ENCODE measurements at regions not wholly inside any gene's neighbourhood (a gene's known extent, or its start where the extent isn't known, plus 50 kb on each side); places are given as distances from the start of the nearest gene placed in this dataset.
"Not testable (repeated sequence)": the region's sequence is repeated elsewhere in the genome, so short reads cannot be mapped to it uniquely, and the experiment has no call there.

DNA sequence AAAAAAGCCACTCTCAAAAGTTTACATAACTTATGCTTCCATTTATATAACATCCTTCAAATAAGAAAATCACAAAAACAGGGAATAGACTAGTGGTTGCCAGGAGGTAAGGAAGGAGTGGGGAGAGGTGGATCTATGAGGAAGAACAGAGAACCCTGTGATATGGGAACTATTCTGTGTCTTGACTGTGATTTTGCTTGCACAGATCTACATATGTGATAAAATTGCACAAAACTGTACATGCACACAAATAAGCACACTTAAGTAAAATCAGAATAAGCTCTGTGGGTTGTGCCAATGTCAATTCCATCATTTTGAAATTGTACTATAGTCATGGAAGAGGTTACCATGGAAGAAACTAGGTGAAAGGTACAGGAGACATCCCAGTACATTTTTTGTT is 121.6 kb upstream of the SGCG start:
- in situ Hi-C loops (cut with HindIII; ENCODE audit: low pct_unique_long_range_greater_than_20kb, low sequenced_read_pairs): no loop called here
- DNase-seq (ENCODE audit: low read depth): no peak

DNA sequence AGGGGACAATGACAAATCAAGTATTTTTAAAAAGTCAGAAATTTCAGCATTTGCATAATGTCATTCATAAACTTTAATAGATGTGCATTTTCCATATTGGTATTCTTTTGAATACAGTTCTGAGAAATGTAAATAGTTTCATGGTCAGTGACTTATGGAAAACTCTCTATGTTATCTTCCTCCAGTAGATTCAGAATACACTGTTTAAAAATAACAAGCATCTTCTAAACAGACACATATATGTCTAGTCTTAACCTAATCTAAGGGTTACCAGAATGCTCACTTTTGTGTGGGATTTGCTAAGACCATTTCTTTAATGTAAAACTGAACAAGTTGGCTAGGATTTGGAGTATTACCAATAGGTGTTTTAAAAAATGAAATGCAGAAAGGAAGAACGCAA is 119.8 kb upstream of the SGCG start:
- no peak for DNase-seq (ENCODE audit: low read depth)
- in situ Hi-C loops (cut with HindIII; ENCODE audit: low pct_unique_long_range_greater_than_20kb, low sequenced_read_pairs): no loop called here

DNA sequence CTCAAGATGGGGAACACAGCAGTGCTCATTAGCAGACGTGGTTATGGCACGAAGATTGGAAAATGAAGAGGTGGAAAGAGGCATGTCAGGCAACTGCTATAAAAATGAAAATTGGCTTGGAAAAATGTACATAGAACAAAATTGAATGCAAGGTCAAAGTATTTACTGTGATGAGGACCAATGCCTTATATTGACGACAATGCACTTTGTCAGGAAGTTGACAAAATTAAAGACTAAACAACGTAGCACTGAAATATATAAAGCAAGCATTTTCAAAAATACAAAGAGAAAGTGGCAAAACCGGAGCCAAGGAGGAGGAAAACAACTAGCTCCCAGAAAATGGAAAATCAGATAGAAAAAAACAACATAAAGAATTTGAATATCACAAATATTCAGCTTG is 113.7 kb upstream of the SGCG start:
- DNase-seq (ENCODE audit: low read depth): no peak
- in situ Hi-C loops (cut with HindIII; ENCODE audit: low pct_unique_long_range_greater_than_20kb, low sequenced_read_pairs): no loop called here

DNA sequence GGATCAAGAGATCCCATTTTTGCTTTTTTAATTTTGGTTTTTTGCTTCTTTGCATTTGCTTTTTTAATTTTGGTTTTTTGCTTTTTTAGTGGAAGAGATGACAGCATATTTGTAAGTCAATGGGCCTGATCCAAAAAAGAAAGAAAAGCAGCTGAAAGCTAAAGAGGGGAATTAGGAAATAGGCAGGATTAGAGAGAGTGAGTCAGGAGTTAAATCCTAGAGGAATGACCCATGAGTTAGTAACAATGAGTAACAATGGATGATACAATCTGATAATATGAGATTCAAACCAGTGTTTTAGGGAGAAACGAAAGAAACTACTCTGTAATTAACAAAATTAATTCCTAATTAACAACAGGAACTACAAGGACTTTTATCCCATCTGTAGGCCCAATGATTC is 111.2 kb upstream of the SGCG start:
- in situ Hi-C loops (cut with HindIII; ENCODE audit: low pct_unique_long_range_greater_than_20kb, low sequenced_read_pairs): no loop called here
- no peak for DNase-seq (ENCODE audit: low read depth)

DNA sequence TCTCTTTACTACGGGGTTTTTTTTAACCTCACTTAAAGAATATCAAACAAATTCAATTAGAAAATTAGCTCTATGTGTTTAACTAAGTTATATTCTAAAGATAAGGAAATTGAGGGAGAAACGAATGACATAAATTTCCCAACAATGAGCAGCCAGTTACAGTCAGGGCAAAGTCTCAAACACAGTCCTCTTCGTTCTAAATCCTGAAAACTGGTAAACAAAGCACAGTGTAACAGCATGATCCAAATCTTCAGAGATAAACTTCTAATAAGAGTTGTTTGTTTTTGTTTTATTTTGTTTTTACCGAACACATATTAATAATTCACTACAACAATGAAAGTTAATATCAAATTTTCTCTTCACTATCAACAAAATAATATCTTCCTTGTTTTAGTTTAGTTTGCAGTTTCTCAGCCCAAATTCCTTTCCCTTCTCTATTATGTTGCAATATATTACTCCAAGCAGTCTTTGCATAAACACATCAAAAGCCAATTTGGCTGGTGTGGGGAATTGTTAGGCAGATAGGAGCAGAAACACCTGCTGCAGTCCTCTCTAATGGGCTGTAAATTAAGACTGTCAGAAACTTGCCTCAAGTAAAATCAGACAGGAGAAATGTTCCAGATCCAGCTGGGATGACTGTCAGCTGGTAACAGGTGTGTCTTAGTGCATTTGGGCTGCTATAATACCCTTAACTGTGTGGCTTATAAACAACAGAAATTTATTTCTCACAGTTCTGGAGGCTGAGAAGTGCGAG is 106.5 kb upstream of the SGCG start:
- DNase-seq (ENCODE audit: low read depth): no peak
- in situ Hi-C loops (cut with HindIII; ENCODE audit: low pct_unique_long_range_greater_than_20kb, low sequenced_read_pairs): no loop called here

DNA sequence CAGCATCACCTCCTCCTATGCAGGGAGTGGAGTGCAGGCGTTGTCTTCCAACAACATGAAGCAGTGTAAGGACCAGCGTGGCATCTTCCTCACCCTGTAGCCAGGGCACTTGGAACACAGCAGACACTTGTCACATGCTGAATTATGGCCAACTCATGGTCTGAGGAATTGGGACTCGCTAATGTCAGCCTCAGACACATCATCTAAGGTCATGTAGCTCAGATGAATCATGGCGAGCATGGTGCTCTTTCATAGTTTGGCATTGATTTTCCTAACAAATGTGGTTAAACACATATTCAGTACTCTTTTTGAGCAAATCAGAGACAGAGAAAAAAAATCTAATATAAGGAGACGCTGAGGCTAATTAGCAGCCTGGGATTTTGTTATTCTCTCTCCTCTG is 99.6 kb upstream of the SGCG start:
- in situ Hi-C loops (cut with HindIII; ENCODE audit: low pct_unique_long_range_greater_than_20kb, low sequenced_read_pairs): no loop called here
- DNase-seq (ENCODE audit: low read depth): no peak

DNA sequence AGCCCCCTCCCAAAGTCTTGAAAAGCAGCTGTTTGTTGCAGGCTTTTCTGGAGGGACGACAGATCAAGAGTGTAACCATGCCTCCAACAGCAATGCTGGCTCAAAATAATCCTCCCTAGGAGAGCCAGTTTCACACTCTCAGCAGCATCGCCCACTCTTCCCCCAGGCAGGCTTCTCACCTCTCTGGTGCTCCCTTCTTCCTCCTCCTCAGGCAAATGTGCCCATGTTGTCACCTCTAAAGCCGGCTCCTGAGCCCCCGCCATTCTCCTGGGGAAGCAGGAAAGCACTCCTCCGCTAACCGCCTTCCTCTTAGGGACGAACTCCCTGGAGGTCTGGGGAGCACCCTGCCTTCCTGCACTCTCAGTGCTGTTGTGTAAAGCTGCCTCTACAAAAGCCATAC is 98.9 kb upstream of the SGCG start:
- in situ Hi-C loops (cut with HindIII; ENCODE audit: low pct_unique_long_range_greater_than_20kb, low sequenced_read_pairs): no loop called here
- no peak for DNase-seq (ENCODE audit: low read depth)

DNA sequence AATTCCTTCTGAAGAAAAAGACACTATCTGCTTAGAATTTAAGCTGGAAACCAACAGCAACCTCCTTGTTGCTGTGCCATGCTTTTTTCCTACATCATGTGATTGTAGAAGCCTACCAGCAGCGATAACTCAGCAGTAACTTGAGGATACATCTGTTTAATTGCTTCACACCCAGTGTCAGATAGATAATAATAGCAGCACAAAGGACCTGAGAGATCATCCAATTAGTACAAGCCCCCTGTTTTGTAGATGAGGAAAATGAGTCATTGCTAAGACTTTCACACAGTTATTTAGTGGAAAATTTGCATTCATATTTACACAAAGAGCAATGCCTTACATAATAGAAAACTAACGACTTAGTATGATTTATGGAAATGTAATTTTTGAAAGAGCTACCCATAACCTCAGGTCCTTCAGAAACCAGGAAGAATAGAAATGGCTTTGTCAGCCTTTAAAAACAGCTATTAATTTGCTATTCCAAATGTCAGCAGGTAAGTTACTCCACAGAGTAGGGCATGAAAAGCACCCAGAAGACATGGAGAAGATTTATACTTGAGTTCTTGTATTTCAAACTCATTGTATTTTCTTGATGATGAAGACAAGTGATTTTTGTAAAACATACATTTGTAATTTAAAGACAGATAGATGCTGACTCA is 93.7 kb upstream of the SGCG start:
- no peak for DNase-seq (ENCODE audit: low read depth)
- in situ Hi-C loops (cut with HindIII; ENCODE audit: low pct_unique_long_range_greater_than_20kb, low sequenced_read_pairs): no loop called here

DNA sequence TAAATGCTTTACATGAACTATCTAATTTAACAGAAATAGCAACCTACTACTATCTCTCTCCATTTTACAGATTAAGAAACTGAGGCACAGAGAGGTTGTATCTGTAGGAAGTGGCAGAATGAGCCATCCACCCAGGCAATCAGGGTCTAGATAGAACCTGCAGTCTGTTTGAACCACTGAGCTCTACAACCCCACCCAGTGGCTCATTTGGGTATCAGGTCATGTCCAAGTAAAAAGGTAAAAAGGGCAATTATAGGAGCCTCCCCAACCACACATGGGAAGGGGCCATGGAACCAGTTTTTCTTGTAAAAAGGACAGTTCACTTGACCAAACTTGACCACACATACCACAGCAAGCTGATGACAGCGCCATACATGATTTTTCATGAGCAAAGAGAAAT is 92.9 kb upstream of the SGCG start:
- in situ Hi-C loops (cut with HindIII; ENCODE audit: low pct_unique_long_range_greater_than_20kb, low sequenced_read_pairs): no loop called here
- no peak for DNase-seq (ENCODE audit: low read depth)

DNA sequence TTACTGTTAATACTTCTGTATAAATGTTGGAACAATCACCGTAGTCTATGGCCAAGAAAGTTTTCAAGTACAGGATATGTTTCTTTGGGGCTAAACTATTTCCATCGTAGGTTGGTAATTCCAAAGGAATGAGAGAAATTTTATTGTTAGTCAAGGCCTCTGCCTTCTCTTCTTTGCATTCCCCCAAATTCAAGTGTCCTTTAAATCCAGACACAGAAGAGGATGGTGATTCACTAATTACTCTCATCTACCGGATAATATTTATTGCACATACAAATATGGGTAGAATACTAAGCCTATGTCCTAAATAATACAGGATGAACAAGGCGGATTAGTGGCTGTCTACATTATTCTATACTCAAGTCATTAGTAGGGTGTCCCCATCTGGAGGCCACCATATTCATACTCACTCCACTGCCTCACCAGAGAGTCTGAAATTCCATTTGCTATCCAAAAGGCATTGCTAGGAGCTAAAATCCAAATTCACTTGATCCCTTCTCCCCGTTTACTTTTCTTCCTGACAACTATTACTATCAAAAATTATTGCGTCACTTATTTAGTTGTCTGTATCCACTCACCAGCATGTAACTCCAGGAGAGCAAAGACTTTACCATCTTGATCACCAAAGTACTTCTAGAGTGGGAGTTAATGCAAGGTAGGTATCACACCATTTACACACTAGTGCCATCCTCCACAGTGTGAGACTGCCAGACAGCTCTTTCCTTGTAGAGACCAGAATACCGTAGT is 82.4 kb upstream of the SGCG start:
- no peak for DNase-seq (ENCODE audit: low read depth)
- in situ Hi-C loops (cut with HindIII; ENCODE audit: low pct_unique_long_range_greater_than_20kb, low sequenced_read_pairs): no loop called here

DNA sequence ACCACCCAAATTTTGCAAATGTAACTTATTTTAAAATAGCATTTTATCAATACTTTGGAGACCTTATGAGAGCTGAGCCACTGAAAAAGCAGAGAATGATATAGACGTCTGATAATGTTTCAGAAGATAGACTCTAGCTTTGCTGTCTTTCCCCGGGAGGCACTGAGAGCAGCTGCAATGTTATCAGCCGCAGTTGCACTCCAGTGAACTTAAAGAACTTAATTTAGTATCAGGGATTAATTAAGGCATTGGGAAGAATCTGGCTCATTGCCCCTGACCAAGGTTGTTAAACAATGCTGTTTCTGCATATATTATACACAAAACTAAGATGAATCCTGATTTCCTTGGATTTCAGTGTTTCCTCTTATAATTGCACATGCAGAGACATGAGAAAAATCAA is 75.7 kb upstream of the SGCG start:
- DNase-seq (ENCODE audit: low read depth): no peak
- in situ Hi-C loops (cut with HindIII; ENCODE audit: low pct_unique_long_range_greater_than_20kb, low sequenced_read_pairs): no loop called here

DNA sequence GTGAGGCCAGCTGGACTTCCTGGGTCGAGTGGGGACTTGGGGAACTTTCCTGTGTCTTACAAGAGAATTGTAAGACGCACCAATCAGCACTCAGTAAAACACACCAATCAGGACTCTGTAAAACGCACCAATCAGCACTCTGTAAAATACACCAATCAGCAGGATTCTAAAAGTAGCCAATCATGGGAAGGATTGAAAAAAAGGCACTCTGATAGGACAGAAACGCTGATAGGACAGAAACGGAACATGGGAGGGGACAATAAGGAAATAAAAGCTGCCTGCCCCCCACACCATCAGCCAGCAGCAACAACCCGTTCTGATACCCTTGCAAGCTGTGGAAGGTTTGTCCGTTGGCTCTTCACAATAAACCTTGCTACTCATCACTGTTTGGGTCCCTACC is 73.1 kb upstream of the SGCG start:
- DNase-seq (ENCODE audit: low read depth): no peak
- in situ Hi-C loops (cut with HindIII; ENCODE audit: low pct_unique_long_range_greater_than_20kb, low sequenced_read_pairs): no loop called here

DNA sequence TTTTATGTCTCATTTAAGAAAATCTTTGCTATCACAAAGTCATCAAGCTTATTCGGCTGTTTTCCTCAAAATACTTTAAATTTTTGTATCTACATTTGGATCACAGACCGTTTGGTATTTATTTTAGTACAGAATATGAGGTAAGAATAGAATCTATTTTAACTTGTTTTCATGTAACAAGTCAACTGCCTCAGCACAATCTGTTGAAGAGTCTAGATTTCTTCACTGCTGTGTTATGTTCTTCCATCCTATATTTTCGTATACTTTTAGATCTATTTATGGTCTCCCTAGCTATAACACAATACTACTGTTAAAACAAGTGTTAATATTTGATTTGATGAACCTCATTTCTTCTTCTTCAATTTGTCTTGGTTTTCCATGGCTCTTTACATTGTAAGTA is 61.6 kb upstream of the SGCG start:
- no peak for DNase-seq (ENCODE audit: low read depth)
- in situ Hi-C loops (cut with HindIII; ENCODE audit: low pct_unique_long_range_greater_than_20kb, low sequenced_read_pairs): no loop called here

DNA sequence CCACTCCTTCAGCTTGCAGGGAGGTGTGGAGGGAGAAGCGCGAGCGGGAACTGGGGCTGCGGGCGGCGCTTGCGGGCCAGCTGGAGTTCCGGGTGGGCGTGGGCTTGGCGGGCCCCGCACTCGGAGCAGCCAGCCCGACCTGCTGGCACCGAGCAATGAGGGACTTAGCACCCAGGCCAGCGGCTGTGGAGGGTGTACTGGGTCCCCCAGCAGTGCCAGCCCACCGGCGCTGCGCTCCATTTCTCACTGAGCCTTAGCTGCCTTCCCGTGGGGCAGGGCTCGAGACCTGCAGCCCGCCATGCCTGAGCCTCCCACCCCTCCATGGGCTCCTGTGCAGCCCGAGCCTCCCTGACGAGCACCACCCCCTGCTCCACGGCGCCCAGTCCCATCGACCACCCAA is 53.2 kb upstream of the SGCG start:
- DNase-seq (ENCODE audit: low read depth): not testable (repeated sequence)

DNA sequence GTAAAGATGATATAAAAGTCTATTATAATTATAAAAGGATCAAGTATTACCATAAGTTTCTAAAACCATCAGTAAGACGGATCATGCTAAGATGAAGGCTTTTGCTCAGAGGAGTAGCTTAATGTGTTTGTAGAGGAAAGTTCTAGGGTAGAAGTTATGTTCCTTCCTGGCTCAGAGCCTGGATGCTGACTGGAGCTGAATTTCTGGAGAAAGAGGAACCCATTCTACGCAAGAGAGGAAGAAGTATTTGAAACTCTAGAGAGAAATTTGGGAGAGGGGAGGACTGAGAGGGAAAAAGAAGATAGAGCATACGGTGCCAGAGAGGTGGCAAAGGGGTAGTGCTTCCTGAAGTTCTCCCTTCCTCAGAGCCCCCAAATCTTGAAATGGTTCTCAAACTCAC is 51.4 kb upstream of the SGCG start:
- in situ Hi-C loops (cut with HindIII; ENCODE audit: low pct_unique_long_range_greater_than_20kb, low sequenced_read_pairs): no loop called here
- no peak for DNase-seq (ENCODE audit: low read depth)

More for the DNA sequence above, 53.2 kb upstream of the SGCG start:
- in situ Hi-C loops (cut with HindIII; ENCODE audit: low pct_unique_long_range_greater_than_20kb, low sequenced_read_pairs): not testable (repeated sequence)

Measured in Caki2 (cell line).